ENCODE measurements at regions not wholly inside any gene's neighbourhood (a gene's known extent, or its start where the extent isn't known, plus 50 kb on each side); places are given as distances from the start of the nearest gene placed in this dataset.

DNA sequence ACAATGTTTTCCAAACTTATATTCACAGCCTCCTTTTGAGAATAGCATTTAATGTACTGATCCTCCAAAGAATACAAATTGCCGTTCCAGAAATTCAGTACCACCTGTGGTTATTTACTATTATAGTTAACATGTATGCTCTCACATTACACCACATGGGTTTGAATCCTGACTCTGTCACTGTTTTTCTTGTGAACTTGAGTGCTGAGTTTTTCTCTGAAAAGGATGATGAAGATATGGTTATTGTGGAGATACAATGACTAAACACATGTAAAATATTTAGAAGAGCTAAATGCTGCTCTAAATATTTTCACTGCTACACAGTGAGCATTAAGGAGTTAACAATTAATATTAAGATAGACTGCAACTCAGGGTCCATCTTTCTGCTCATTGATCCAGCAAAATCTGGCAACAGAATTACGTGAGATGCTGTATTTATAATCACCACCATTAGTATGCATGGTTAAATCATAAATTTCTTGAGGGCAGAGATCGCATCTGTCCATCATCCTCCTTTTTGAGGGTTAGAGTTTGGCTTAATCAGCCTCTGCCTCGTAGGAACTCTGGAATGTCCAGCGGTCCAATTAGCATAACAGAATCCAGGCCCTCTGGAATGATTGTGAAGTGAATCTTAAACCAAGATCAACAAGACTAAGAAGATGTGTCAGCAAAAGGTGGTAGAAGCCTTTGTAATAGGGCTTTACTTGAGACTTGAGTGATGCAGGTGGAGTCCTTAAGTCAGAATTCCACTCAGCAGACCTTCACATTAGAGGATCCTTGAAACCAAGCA lies 152.8 kb downstream of the MACC1 start:
- TF ChIP-seq, protein P1, sequence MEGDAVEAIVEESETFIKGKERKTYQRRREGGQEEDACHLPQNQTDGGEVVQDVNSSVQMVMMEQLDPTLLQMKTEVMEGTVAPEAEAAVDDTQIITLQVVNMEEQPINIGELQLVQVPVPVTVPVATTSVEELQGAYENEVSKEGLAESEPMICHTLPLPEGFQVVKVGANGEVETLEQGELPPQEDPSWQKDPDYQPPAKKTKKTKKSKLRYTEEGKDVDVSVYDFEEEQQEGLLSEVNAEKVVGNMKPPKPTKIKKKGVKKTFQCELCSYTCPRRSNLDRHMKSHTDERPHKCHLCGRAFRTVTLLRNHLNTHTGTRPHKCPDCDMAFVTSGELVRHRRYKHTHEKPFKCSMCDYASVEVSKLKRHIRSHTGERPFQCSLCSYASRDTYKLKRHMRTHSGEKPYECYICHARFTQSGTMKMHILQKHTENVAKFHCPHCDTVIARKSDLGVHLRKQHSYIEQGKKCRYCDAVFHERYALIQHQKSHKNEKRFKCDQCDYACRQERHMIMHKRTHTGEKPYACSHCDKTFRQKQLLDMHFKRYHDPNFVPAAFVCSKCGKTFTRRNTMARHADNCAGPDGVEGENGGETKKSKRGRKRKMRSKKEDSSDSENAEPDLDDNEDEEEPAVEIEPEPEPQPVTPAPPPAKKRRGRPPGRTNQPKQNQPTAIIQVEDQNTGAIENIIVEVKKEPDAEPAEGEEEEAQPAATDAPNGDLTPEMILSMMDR (IDR thresholded peaks at IDR 0.05): no peak
- TF ChIP-seq ZFX (IDR thresholded peaks at IDR 0.05; ENCODE audit: borderline replicate concordance): no peak

DNA sequence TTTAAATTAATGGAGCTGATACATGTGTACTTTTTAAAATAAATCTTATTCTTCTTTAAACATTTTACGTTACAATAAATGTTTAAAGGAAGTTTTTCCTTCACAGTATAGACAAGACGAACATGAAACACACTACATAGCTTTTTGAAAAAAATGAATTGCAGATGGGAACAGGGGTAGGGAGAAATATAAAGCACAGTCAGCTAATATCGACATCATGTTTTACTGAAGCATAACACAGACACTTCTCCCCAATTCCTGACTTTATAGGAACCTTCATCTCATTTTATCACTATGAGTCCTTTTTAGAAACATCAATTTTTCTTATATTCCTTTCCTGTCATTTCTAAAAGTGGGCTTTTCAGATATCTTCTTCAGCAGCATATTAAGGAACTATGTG lies 153.5 kb downstream of the MACC1 start:
- no peak for TF ChIP-seq ZFX (IDR thresholded peaks at IDR 0.05; ENCODE audit: borderline replicate concordance)
- TF ChIP-seq, protein P1 (IDR thresholded peaks at IDR 0.05): no peak
- no peak overlapping the region for H3K27ac ChIP-seq

More for the DNA sequence above, 152.8 kb downstream of the MACC1 start:
- H3K27ac ChIP-seq: no peak overlapping the region

GRCh38 chr7:20062932-20063331 lies 154.3 kb downstream of the MACC1 start:
- TF ChIP-seq ZFX (IDR thresholded peaks at IDR 0.05; ENCODE audit: borderline replicate concordance): no peak
- TF ChIP-seq, protein P1 (IDR thresholded peaks at IDR 0.05): no peak
- H3K27ac ChIP-seq: no peak overlapping the region

- no peak for TF ChIP-seq ZFX (IDR thresholded peaks at IDR 0.05; ENCODE audit: borderline replicate concordance)
- TF ChIP-seq, protein P1 (IDR thresholded peaks at IDR 0.05): no peak
- no peak overlapping the region for H3K27ac ChIP-seq
Measured at GRCh38 chr7:20053334-20054104, 163.7 kb downstream of the MACC1 start.

GRCh38 chr7:20050241-20050966 lies 166.8 kb downstream of the MACC1 start:
- no peak overlapping the region for H3K27ac ChIP-seq
- TF ChIP-seq, protein P1 (IDR thresholded peaks at IDR 0.05): no peak
- TF ChIP-seq ZFX (IDR thresholded peaks at IDR 0.05; ENCODE audit: borderline replicate concordance): no peak

DNA sequence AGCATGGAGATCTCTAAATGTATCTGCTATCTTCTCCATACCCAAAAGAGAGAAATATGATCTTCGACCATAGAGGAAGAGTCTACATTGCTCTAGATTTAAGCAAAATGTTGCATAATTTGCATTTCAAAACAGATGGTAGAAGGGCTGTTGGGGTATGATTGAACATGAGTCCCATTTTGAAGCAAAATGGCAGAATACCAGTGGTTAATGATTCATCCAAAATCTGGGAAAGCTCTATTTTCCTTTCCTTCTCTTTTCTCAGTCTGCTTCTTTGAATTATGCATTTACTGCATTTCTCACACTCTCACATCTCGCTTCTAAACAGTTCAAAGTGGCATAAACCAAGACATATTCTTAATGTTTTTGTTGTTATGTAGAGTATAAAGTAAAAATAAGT lies 178.5 kb downstream of the MACC1 start:
- H3K27ac ChIP-seq: no peak overlapping the region
- TF ChIP-seq, protein P1 (IDR thresholded peaks at IDR 0.05): no peak
- TF ChIP-seq ZFX (IDR thresholded peaks at IDR 0.05; ENCODE audit: borderline replicate concordance): no peak

Measured in 22Rv1 (cell line).